ENCODE measurements at regions not wholly inside any gene's neighbourhood (a gene's known extent, or its start where the extent isn't known, plus 50 kb on each side); places are given as distances from the start of the nearest gene placed in this dataset.

GRCh38 chr10:104546336-104546735, 94.8 kb upstream of the SORCS3 start:
- no peaks in the 10 kb centered on the region for H3K9me3 Mint-ChIP-seq

GRCh38 chr10:104546756-104547155, 94.3 kb upstream of the SORCS3 start:
- Mint-ChIP-seq H3K36me3 (no peaks in the 10 kb centered on the region), H3K4me3 (no peak overlapping the region), H3K9me3 (no peaks in the 10 kb centered on the region), H3K27me3 (peaks cover 13 to 17% of the 10 kb centered on the region in 2 donors), H3K27ac (no peak overlapping the region), H3K4me1 (ENCODE audit: low read depth in 2 of 2) (no peaks in the 10 kb centered on the region)
- DNase-seq (ENCODE audit: low spot score) (no peak), ATAC-seq (no peak)

More at GRCh38 chr10:104546336-104546735, 94.8 kb upstream of the SORCS3 start:
- ATAC-seq = no peak
- H3K27ac Mint-ChIP-seq = no peak overlapping the region
- H3K4me1 Mint-ChIP-seq (ENCODE audit: low read depth in 2 of 2) = no peaks in the 10 kb centered on the region
- H3K36me3 Mint-ChIP-seq = no peaks in the 10 kb centered on the region
- DNase-seq (ENCODE audit: low spot score) = no peak
- H3K27me3 Mint-ChIP-seq = peaks cover 15 to 17% of the 10 kb centered on the region in 2 donors
- H3K4me3 Mint-ChIP-seq = no peak overlapping the region

GRCh38 chr10:104548090-104548489, 93.0 kb upstream of the SORCS3 start:
- ATAC-seq (no peak), DNase-seq (ENCODE audit: low spot score) (no peak)
- no peaks in the 10 kb centered on the region for H3K36me3 Mint-ChIP-seq
- H3K27me3 Mint-ChIP-seq = peaks cover 17 to 18% of the 10 kb centered on the region in 2 donors
- no peak overlapping the region for H3K27ac Mint-ChIP-seq
- H3K9me3 Mint-ChIP-seq = no peaks in the 10 kb centered on the region
- H3K4me3 Mint-ChIP-seq = no peak overlapping the region
- no peaks in the 10 kb centered on the region for H3K4me1 Mint-ChIP-seq (ENCODE audit: low read depth in 2 of 2)

- H3K4me3 Mint-ChIP-seq = no peak overlapping the region
- peaks cover 25 to 28% of the 10 kb centered on the region in 2 donors for H3K27me3 Mint-ChIP-seq
- H3K36me3 Mint-ChIP-seq = no peaks in the 10 kb centered on the region
- H3K4me1 Mint-ChIP-seq (ENCODE audit: low read depth in 2 of 2) = no peaks in the 10 kb centered on the region
- ATAC-seq (no peak), DNase-seq (ENCODE audit: low spot score) (no peak)
- no peaks in the 10 kb centered on the region for H3K9me3 Mint-ChIP-seq
- H3K27ac Mint-ChIP-seq = no peak overlapping the region
Measured at GRCh38 chr10:104556831-104557230, 84.3 kb upstream of the SORCS3 start.

- DNase-seq (ENCODE audit: low spot score) (no peak), ATAC-seq (no peak)
- Mint-ChIP-seq H3K27me3 (peaks cover 28 to 29% of the 10 kb centered on the region in 2 donors), H3K27ac (no peak overlapping the region), H3K36me3 (no peaks in the 10 kb centered on the region), H3K4me1 (ENCODE audit: low read depth in 2 of 2) (no peaks in the 10 kb centered on the region), H3K9me3 (no peaks in the 10 kb centered on the region), H3K4me3 (no peak overlapping the region)
Measured at GRCh38 chr10:104557966-104558365, 83.1 kb upstream of the SORCS3 start.

GRCh38 chr10:104559935-104560334, 81.2 kb upstream of the SORCS3 start:
- Mint-ChIP-seq H3K4me1 (ENCODE audit: low read depth in 2 of 2) (no peaks in the 10 kb centered on the region), H3K27me3 (peaks cover 28 to 29% of the 10 kb centered on the region in 2 donors), H3K4me3 (no peak overlapping the region), H3K9me3 (no peaks in the 10 kb centered on the region), H3K36me3 (no peaks in the 10 kb centered on the region), H3K27ac (no peak overlapping the region)
- DNase-seq (ENCODE audit: low spot score) (no peak), ATAC-seq (peak in 1 of 2 donors; percentile 19)

- Mint-ChIP-seq H3K27ac (no peak overlapping the region), H3K9me3 (no peaks in the 10 kb centered on the region), H3K4me1 (ENCODE audit: low read depth in 2 of 2) (no peaks in the 10 kb centered on the region), H3K4me3 (no peak overlapping the region), H3K27me3 (peaks cover 40 to 41% of the 10 kb centered on the region in 2 donors), H3K36me3 (no peaks in the 10 kb centered on the region)
- DNase-seq (ENCODE audit: low spot score) = no peak
- no peak for ATAC-seq
Measured at GRCh38 chr10:104563051-104563450, 78.0 kb upstream of the SORCS3 start.

GRCh38 chr10:104563548-104563947, 77.5 kb upstream of the SORCS3 start:
- no peak overlapping the region for H3K4me3 Mint-ChIP-seq
- no peaks in the 10 kb centered on the region for H3K36me3 Mint-ChIP-seq
- H3K4me1 Mint-ChIP-seq (ENCODE audit: low read depth in 2 of 2) = no peaks in the 10 kb centered on the region
- ATAC-seq (no peak), DNase-seq (ENCODE audit: low spot score) (no peak)
- peaks cover 36% of the 10 kb centered on the region in 2 donors for H3K27me3 Mint-ChIP-seq
- H3K9me3 Mint-ChIP-seq = no peaks in the 10 kb centered on the region
- H3K27ac Mint-ChIP-seq = no peak overlapping the region

GRCh38 chr10:104574427-104574826, 66.7 kb upstream of the SORCS3 start:
- Mint-ChIP-seq H3K4me1 (ENCODE audit: low read depth in 2 of 2) (no peaks in the 10 kb centered on the region), H3K36me3 (peaks cover 18% of the 10 kb centered on the region), H3K9me3 (peaks cover 3% of the 10 kb centered on the region), H3K27ac (no peak overlapping the region), H3K27me3 (peaks cover 22 to 25% of the 10 kb centered on the region in 2 donors), H3K4me3 (no peak overlapping the region)
- no peak for DNase-seq (ENCODE audit: low spot score)
- no peak for ATAC-seq

- H3K27ac Mint-ChIP-seq = no peak overlapping the region
- peaks cover 18 to 20% of the 10 kb centered on the region in 2 donors for H3K27me3 Mint-ChIP-seq
- ATAC-seq (peak in 1 of 2 donors; percentile 44), DNase-seq (ENCODE audit: low spot score) (no peak)
- H3K9me3 Mint-ChIP-seq = peaks cover 3% of the 10 kb centered on the region
- no peaks in the 10 kb centered on the region for H3K4me1 Mint-ChIP-seq (ENCODE audit: low read depth in 2 of 2)
- H3K36me3 Mint-ChIP-seq = peaks cover 14% of the 10 kb centered on the region
- H3K4me3 Mint-ChIP-seq = no peak overlapping the region
Measured at GRCh38 chr10:104574838-104575237, 66.3 kb upstream of the SORCS3 start.

GRCh38 chr10:104576611-104577010, 64.5 kb upstream of the SORCS3 start:
- H3K9me3 Mint-ChIP-seq = no peaks in the 10 kb centered on the region
- H3K4me3 Mint-ChIP-seq = no peak overlapping the region
- H3K4me1 Mint-ChIP-seq (ENCODE audit: low read depth in 2 of 2) = peaks cover 0 to 3% of the 10 kb centered on the region in 2 donors
- DNase-seq (ENCODE audit: low spot score) (no peak), ATAC-seq (no peak)
- peaks cover 17% of the 10 kb centered on the region in 2 donors for H3K27me3 Mint-ChIP-seq
- H3K27ac Mint-ChIP-seq = no peak overlapping the region
- H3K36me3 Mint-ChIP-seq = peaks cover 1% of the 10 kb centered on the region

GRCh38 chr10:104577163-104577562, 63.9 kb upstream of the SORCS3 start:
- Mint-ChIP-seq H3K4me1 (ENCODE audit: low read depth in 2 of 2) (peaks cover 0 to 3% of the 10 kb centered on the region in 2 donors), H3K36me3 (no peaks in the 10 kb centered on the region), H3K27me3 (peaks cover 12 to 15% of the 10 kb centered on the region in 2 donors), H3K4me3 (no peak overlapping the region), H3K27ac (no peak overlapping the region), H3K9me3 (no peaks in the 10 kb centered on the region)
- no peak for ATAC-seq
- DNase-seq (ENCODE audit: low spot score) = no peak

GRCh38 chr10:104577861-104578521, 63.1 kb upstream of the SORCS3 start:
- DNase-seq (ENCODE audit: low spot score) (no peak), ATAC-seq (no peak)
- Mint-ChIP-seq H3K36me3 (no peaks in the 10 kb centered on the region), H3K27ac (no peak overlapping the region), H3K27me3 (peaks cover 11 to 17% of the 10 kb centered on the region in 2 donors), H3K4me3 (no peak overlapping the region), H3K9me3 (no peaks in the 10 kb centered on the region), H3K4me1 (ENCODE audit: low read depth in 2 of 2) (peaks cover 0 to 3% of the 10 kb centered on the region in 2 donors)

GRCh38 chr10:104578671-104579070, 62.4 kb upstream of the SORCS3 start:
- peaks cover 0 to 3% of the 10 kb centered on the region in 2 donors for H3K4me1 Mint-ChIP-seq (ENCODE audit: low read depth in 2 of 2)
- no peaks in the 10 kb centered on the region for H3K9me3 Mint-ChIP-seq
- H3K27ac Mint-ChIP-seq = no peak overlapping the region
- DNase-seq (ENCODE audit: low spot score) (no peak), ATAC-seq (no peak)
- peaks cover 11 to 17% of the 10 kb centered on the region in 2 donors for H3K27me3 Mint-ChIP-seq
- H3K4me3 Mint-ChIP-seq = no peak overlapping the region
- no peaks in the 10 kb centered on the region for H3K36me3 Mint-ChIP-seq

- Mint-ChIP-seq H3K4me3 (no peak overlapping the region), H3K9me3 (no peaks in the 10 kb centered on the region), H3K27ac (no peak overlapping the region), H3K36me3 (no peaks in the 10 kb centered on the region), H3K4me1 (ENCODE audit: low read depth in 2 of 2) (peaks cover 0 to 3% of the 10 kb centered on the region in 2 donors), H3K27me3 (peaks cover 11 to 17% of the 10 kb centered on the region in 2 donors)
- ATAC-seq = no peak
- DNase-seq (ENCODE audit: low spot score) = no peak
Measured at GRCh38 chr10:104579136-104579535, 62.0 kb upstream of the SORCS3 start.

All from natural killer cell treated with Interleukin-12 subunit alpha and Interleukin-12 subunit beta and Interleukin-15 and Interleukin-18, amount 100 ng/mL, for 72 hours (primary cell).